ENCODE measurements at regions not wholly inside any gene's neighbourhood (a gene's known extent, or its start where the extent isn't known, plus 50 kb on each side); places are given as distances from the start of the nearest gene placed in this dataset.

GRCh38 chr3:127112796-127113570 lies 79.9 kb upstream of the PRR23E start:
- DNase-seq, result no peak

- no peak for DNase-seq
These were observed 79.4 kb upstream of the PRR23E start for GRCh38 chr3:127113571-127113891.

- no peak for DNase-seq
These were observed 78.4 kb upstream of the PRR23E start for GRCh38 chr3:127114337-127115070.

GRCh38 chr3:127115691-127116351 lies 77.1 kb upstream of the PRR23E start:
- DNase-seq, result no peak

GRCh38 chr3:127118366-127118765 lies 74.6 kb upstream of the PRR23E start:
- DNase-seq, result no peak

- no peak for DNase-seq
These were observed 73.1 kb upstream of the PRR23E start for GRCh38 chr3:127119693-127120464.

GRCh38 chr3:127120851-127121647 lies 71.9 kb upstream of the PRR23E start:
- no peak for DNase-seq

GRCh38 chr3:127121885-127122284 lies 71.0 kb upstream of the PRR23E start:
- no peak for DNase-seq

GRCh38 chr3:127123533-127123932 lies 69.4 kb upstream of the PRR23E start:
- DNase-seq, result no peak

- DNase-seq, result no peak
These were observed 68.8 kb upstream of the PRR23E start for GRCh38 chr3:127124120-127124519.

GRCh38 chr3:127131424-127132170 lies 61.3 kb upstream of the PRR23E start:
- DNase-seq, result no peak

GRCh38 chr3:127132876-127133275 lies 60.1 kb upstream of the PRR23E start:
- DNase-seq, result no peak

GRCh38 chr3:127133971-127134370 lies 59.0 kb upstream of the PRR23E start:
- DNase-seq, result no peak

- DNase-seq, result no peak
These were observed 58.5 kb upstream of the PRR23E start for GRCh38 chr3:127134466-127134865.

- DNase-seq, result no peak
These were observed 58.1 kb upstream of the PRR23E start for GRCh38 chr3:127134887-127135240.

GRCh38 chr3:127135241-127136023 lies 57.5 kb upstream of the PRR23E start:
- DNase-seq, result peak; percentile 13 to 31

GRCh38 chr3:127136024-127136600 lies 56.8 kb upstream of the PRR23E start:
- no peak for DNase-seq

- no peak for DNase-seq
These were observed 56.2 kb upstream of the PRR23E start for GRCh38 chr3:127136706-127137105.

- DNase-seq, result no peak
These were observed 55.8 kb upstream of the PRR23E start for GRCh38 chr3:127137113-127137512.

- DNase-seq, result no peak
These were observed 55.0 kb upstream of the PRR23E start for GRCh38 chr3:127137757-127138536.

All from activated CD4-positive, alpha-beta T cell treated with anti-CD3 and anti-CD28 coated beads, Interleukin-2, amount 50 U/mL, for 48 hours (primary cell).